ENCODE measurements at regions not wholly inside any gene's neighbourhood (a gene's known extent, or its start where the extent isn't known, plus 50 kb on each side); places are given as distances from the start of the nearest gene placed in this dataset.

GRCh38 chr16:55192734-55193133, 131.3 kb upstream of the IRX6 start:
- no peak for TF ChIP-seq CTCF (IDR thresholded peaks at IDR 0.05 in 2 of 3, conservative IDR thresholded peaks at IDR 0.05 in 1 of 3; ENCODE audit: insufficient read depth in 2 of 3, low read depth in 1 of 3, low read length in 3 of 3)
- TF ChIP-seq WHSC1 (IDR thresholded peaks at IDR 0.05; ENCODE audit: low read length) = no peak
- TF ChIP-seq ZBTB17 (CRISPR knock-in tag; IDR thresholded peaks at IDR 0.05) = no peak
- TF ChIP-seq XRCC5 (IDR thresholded peaks at IDR 0.05; ENCODE audit: low read depth, low read length) = no peak
- TF ChIP-seq ZBTB5 (IDR thresholded peaks at IDR 0.05) = no peak
- TF ChIP-seq SMAD3 (CRISPR knock-in tag; conservative IDR thresholded peaks at IDR 0.05) = no peak
- no peak for TF ChIP-seq NRF1 (conservative IDR thresholded peaks at IDR 0.05 in 1 of 2, IDR thresholded peaks at IDR 0.05 in 1 of 2)
- TF ChIP-seq TFE3 (CRISPR knock-in tag; IDR thresholded peaks at IDR 0.05) = no peak
- TF ChIP-seq JUN (IDR thresholded peaks at IDR 0.05; ENCODE audit: borderline replicate concordance, low read depth, low read length) = no peak
- TF ChIP-seq JUN (CRISPR knock-in tag; IDR thresholded peaks at IDR 0.05; ENCODE audit: borderline replicate concordance) = no peak
- TF ChIP-seq ZNF639 (CRISPR knock-in tag; conservative IDR thresholded peaks at IDR 0.05 in 1 of 2, IDR thresholded peaks at IDR 0.05 in 1 of 2) = no peak
- TF ChIP-seq E2F8 (IDR thresholded peaks at IDR 0.05; ENCODE audit: low read depth, partially characterized antibody) = no peak
- no peak for TF ChIP-seq CHAMP1 (IDR thresholded peaks at IDR 0.05)
- TF ChIP-seq HDGF (IDR thresholded peaks at IDR 0.05) = no peak

All from K562 (cell line).